Endothelial cell of umbilical vein (primary cell): ENCODE measurements at regions not wholly inside any gene's neighbourhood (a gene's known extent, or its start where the extent isn't known, plus 50 kb on each side); places are given as distances from the start of the nearest gene placed in this dataset.

Experiments
- BruUV-seq: library from RNA; stranded (reverse); fragments of 400-500 nt; replicated peaks from 2 replicates; lab custom pipeline; 2021; lab: Mats Ljungman, UMichigan
- CTCF ChIA-PET: fragments of 300-600, 350-600 bp; sonication (Branson Sonifier 250); formaldehyde crosslinking; loops from one replicate; lab custom pipeline; 2021; ENCODE audit warnings: antibody characterized with exemption, inconsistent platforms; lab: Charles Lee
- POLR2A ChIA-PET: fragments of 300-600, 350-600 bp; sonication (Branson Sonifier 250); formaldehyde crosslinking; loops from one replicate; lab custom pipeline; 2021; ENCODE audit warnings: antibody characterized with exemption, inconsistent platforms; lab: Charles Lee
- DNase-seq: peaks from one replicate; pipeline ENCODE4 v3.0.0-alpha.2; 2011; ENCODE audit warnings: low read depth, low spot score
- FAIRE-seq: peaks from 2 replicates; lab custom pipeline; 2011; peaks lifted over from hg19 to GRCh38; lab: Jason Lieb, UNC
- H2AFZ ChIP-seq: 2 replicates; pipeline ENCODE4 v1.6.0; 2012; ENCODE audit warnings: low read depth, low read length, control low read depth, inconsistent platforms
- H3K27ac ChIP-seq: 2 replicates; pipeline ENCODE4 v1.5.1; 2011; ENCODE audit warnings: low read depth, mild to moderate bottlenecking, control low read depth, low read length, moderate library complexity; ENCODE audit not compliant: insufficient read depth
- H3K27me3 ChIP-seq, 2 experiments: 2 replicates each; pipeline versions ENCODE4 v1.6.0 to v1.6.1; 2011; ENCODE audit warnings: low read length in 2 of 2, mixed read lengths in 1 of 2; ENCODE audit not compliant: control insufficient read depth in 2 of 2, insufficient read depth in 2 of 2
- H3K36me3 ChIP-seq, 2 experiments: 2 replicates in 1 of 2; 3 replicates in 1 of 2; pipeline ENCODE4 v1.5.1; 2011; ENCODE audit warnings: low read length in 2 of 2, mild to moderate bottlenecking in 1 of 2, moderate library complexity in 1 of 2; ENCODE audit not compliant: control insufficient read depth in 2 of 2, insufficient read depth in 2 of 2; ENCODE audit errors: extremely low read depth in 1 of 2
- H3K4me1 ChIP-seq: 3 replicates; pipeline ENCODE4 v1.5.1; 2011; ENCODE audit warnings: mild to moderate bottlenecking, low read length; ENCODE audit not compliant: control insufficient read depth, insufficient read depth; ENCODE audit errors: extremely low read depth
- H3K4me2 ChIP-seq: 2 replicates; pipeline ENCODE4 v1.6.1; 2011; ENCODE audit warnings: low read length, control low read depth, mixed read lengths; ENCODE audit not compliant: insufficient read depth
- H3K4me3 ChIP-seq, 3 experiments: fragments of 200-600 bp in 1 of 3; sonication (generic), shearing (Covaris generic) in 1 of 3; replicated peaks in 1 of 3; 2 replicates each; pipeline ENCODE4 v1.5.1; 2011 to 2016; ENCODE audit warnings: control low read depth in 3 of 3, low read length in 3 of 3, mild to moderate bottlenecking in 2 of 3, inconsistent platforms in 1 of 3, low read depth in 1 of 3, moderate library complexity in 1 of 3; ENCODE audit not compliant: insufficient read depth in 1 of 3
- H3K79me2 ChIP-seq: 2 replicates; pipeline ENCODE4 v1.6.0; 2012; ENCODE audit warnings: low read length, inconsistent platforms; ENCODE audit not compliant: control insufficient read depth, insufficient read depth
- H3K9ac ChIP-seq: replicated peaks from 2 replicates; pipeline ENCODE3; 2011; ENCODE audit warnings: low read length, control low read depth; ENCODE audit not compliant: insufficient read depth; ENCODE audit errors: extremely low read depth
- H3K9me1 ChIP-seq: replicated peaks from 3 replicates; pipeline ENCODE4 v1.6.0; 2011; ENCODE audit warnings: mild to moderate bottlenecking, low read length; ENCODE audit not compliant: control insufficient read depth, insufficient read depth; ENCODE audit errors: extremely low read depth
- H3K9me3 ChIP-seq: replicated peaks from 2 replicates; pipeline ENCODE4 v1.5.1; 2012; ENCODE audit warnings: low read length, inconsistent platforms; ENCODE audit not compliant: control insufficient read depth, insufficient read depth
- H4K20me1 ChIP-seq: replicated peaks from 2 replicates; pipeline ENCODE3; 2011; ENCODE audit warnings: mild to moderate bottlenecking, low read length; ENCODE audit not compliant: control insufficient read depth, insufficient read depth; ENCODE audit errors: extremely low read depth
- CTCF ChIP-seq, 2 donors: IDR thresholded peaks; 1 replicate in 1 of 2; 2 replicates in 1 of 2; pipeline ENCODE4 v1.5.1; 2011; ENCODE audit warnings: low read length in 2 of 2, mild to moderate bottlenecking in 2 of 2, moderate library complexity in 2 of 2, control low read depth in 1 of 2, inconsistent platforms in 1 of 2, low read depth in 1 of 2; ENCODE audit not compliant: insufficient read depth in 1 of 2; ENCODE audit errors: extremely low read depth in 1 of 2
- EZH2 ChIP-seq: IDR thresholded peaks from 2 replicates; pipeline ENCODE4 v1.6.1; 2012; ENCODE audit warnings: borderline replicate concordance, low read depth, mild to moderate bottlenecking, moderate library complexity, low read length, inconsistent platforms; ENCODE audit not compliant: severe bottlenecking
- FOS ChIP-seq: IDR thresholded peaks from 2 replicates; pipeline ENCODE4 v1.6.1; 2011; ENCODE audit warnings: mild to moderate bottlenecking, low read length, moderate library complexity, borderline replicate concordance; ENCODE audit not compliant: insufficient read depth
- GATA2 ChIP-seq: IDR thresholded peaks from 2 replicates; pipeline ENCODE4 v1.7.0; 2011; ENCODE audit warnings: low read depth, mild to moderate bottlenecking, moderate library complexity, mixed read lengths, low read length; ENCODE audit not compliant: insufficient read length, insufficient read depth
- JUN ChIP-seq: IDR thresholded peaks from 2 replicates; pipeline ENCODE4 v1.6.1; 2011; ENCODE audit warnings: borderline replicate concordance, low read depth; ENCODE audit not compliant: insufficient read length, insufficient read depth
- MAX ChIP-seq: IDR thresholded peaks from 2 replicates; pipeline ENCODE4 v1.6.1; 2011; ENCODE audit not compliant: insufficient read depth, insufficient read length
- MYC ChIP-seq: IDR thresholded peaks from one replicate; pipeline ENCODE4 v1.6.1; 2011; ENCODE audit warnings: mild to moderate bottlenecking, low read depth, low read length
- POLR2A ChIP-seq: IDR thresholded peaks from 2 replicates; pipeline ENCODE4 v1.6.1; 2012; ENCODE audit warnings: low read depth, mild to moderate bottlenecking, control low read depth, low read length
- POLR2AphosphoS5 ChIP-seq: IDR thresholded peaks from 2 replicates; pipeline ENCODE4 v1.6.1; 2012; ENCODE audit warnings: low read depth, mild to moderate bottlenecking, control low read depth, low read length, moderate library complexity; ENCODE audit not compliant: insufficient read depth
- dilution Hi-C: fragments of 300-500 bp; cut with MboI; formaldehyde crosslinking; loops from one replicate; pipeline ENCODE4 v1.15.0; 2019; ENCODE audit warnings: low sequenced_read_pairs; ENCODE audit not compliant: extremely low pct_ligation_motif_present
- intact Hi-C: fragments of 100-400 bp; cut with micrococcal nuclease; formaldehyde crosslinking; loops from one replicate; pipeline ENCODE4 v1.10.0; 2022

- no peaks in the 10 kb centered on the region for H3K4me1 ChIP-seq
- TF ChIP-seq EZH2 (no peak), POLR2A (no peak), MAX (no peak), MYC (no peak), FOS (no peak), POLR2AphosphoS5 (no peak)
- no TSS peak for BruUV-seq
- H3K27me3 ChIP-seq = no peaks in the 10 kb centered on the region
- no peak overlapping the region for H3K4me3 ChIP-seq
- no peak overlapping the region for H3K4me2 ChIP-seq
- no peak overlapping the region for H3K27ac ChIP-seq
- H2AFZ ChIP-seq = no peak overlapping the region
- no peaks in the 10 kb centered on the region for H3K36me3 ChIP-seq
- H3K79me2 ChIP-seq = no peaks in the 10 kb centered on the region
- no peak for DNase-seq
- POLR2A ChIA-PET = no interaction called here
- H4K20me1 ChIP-seq = no peaks in the 10 kb centered on the region
- FAIRE-seq = no peak
- H3K9me1 ChIP-seq = no peaks in the 10 kb centered on the region
- CTCF ChIA-PET = no interaction called here
- dilution Hi-C loops = no loop called here
- H3K9ac ChIP-seq = no peak overlapping the region
- intact Hi-C loops = no loop called here
- H3K9me3 ChIP-seq = no peaks in the 10 kb centered on the region
These were observed 127.6 kb upstream of the FOXQ1 start for GRCh38 chr6:1184318-1184717.

- DNase-seq (no peak), FAIRE-seq (no peak)
- no peak overlapping the region for H3K27ac ChIP-seq
- H3K4me2 ChIP-seq = no peak overlapping the region
- ChIA-PET POLR2A (no interaction called here), CTCF (no interaction called here)
- no peak overlapping the region for H3K9ac ChIP-seq
- H3K36me3 ChIP-seq = no peaks in the 10 kb centered on the region
- dilution Hi-C loops = no loop called here
- no peaks in the 10 kb centered on the region for H3K9me3 ChIP-seq
- no peak overlapping the region for H2AFZ ChIP-seq
- intact Hi-C loops = no loop called here
- H3K79me2 ChIP-seq = no peaks in the 10 kb centered on the region
- no peaks in the 10 kb centered on the region for H3K9me1 ChIP-seq
- H3K4me1 ChIP-seq = no peaks in the 10 kb centered on the region
- no peak overlapping the region for H3K4me3 ChIP-seq
- BruUV-seq = no TSS peak
- no peaks in the 10 kb centered on the region for H4K20me1 ChIP-seq
- TF ChIP-seq MYC (no peak), POLR2AphosphoS5 (no peak), GATA2 (no peak), EZH2 (no peak), CTCF (IDR thresholded peaks at IDR 0.05; ENCODE audit: extremely low read depth in 1 of 2, insufficient read depth in 1 of 2, low read depth in 1 of 2, low read length in 2 of 2) (no peak), MAX (no peak), JUN (no peak), POLR2A (no peak), FOS (no peak)
- H3K27me3 ChIP-seq = no peaks in the 10 kb centered on the region
These were observed 129.0 kb upstream of the FOXQ1 start for GRCh38 chr6:1182722-1183521.
